K562 (cell line): ENCODE measurements at regions not wholly inside any gene's neighbourhood (a gene's known extent, or its start where the extent isn't known, plus 50 kb on each side); places are given as distances from the start of the nearest gene placed in this dataset.

Source experiments
- ATAC-seq: fragments of 200-7000 bp; cut with Tn5 transposase; 3 replicates; pipeline ENCODE4 v1.9.1; 2020; ENCODE audit warnings: moderate library complexity
- BruUV-seq: library from RNA; stranded (reverse); fragments of 400-500 nt; replicated peaks from 2 replicates; lab custom pipeline; 2021; lab: Mats Ljungman, UMichigan
- CTCF ChIA-PET: fragments of 300-600 bp; formaldehyde crosslinking; extraction: SDS; loops from one replicate; lab custom pipeline; 2021; ENCODE audit warnings: low intra/inter-chr PET ratio; lab: Yijun Ruan, JAX
- POLR2A ChIA-PET: fragments of 300-600, 350-650 bp; sonication (Branson Sonifier 250); formaldehyde crosslinking; extraction: SDS; loops from one replicate; lab custom pipeline; 2021; ENCODE audit warnings: antibody characterized with exemption, inconsistent platforms; lab: Yijun Ruan, JAX
- DNase-seq, 4 experiments: peaks; one replicate each; pipeline versions ENCODE4 v3.0.0 to v3.0.0-alpha.2; 2011 to 2018; ENCODE audit warnings: low spot score in 3 of 4, mixed read lengths in 3 of 4; ENCODE audit errors: extremely low read depth in 1 of 4
- FAIRE-seq: peaks from 2 replicates; lab custom pipeline; 2011; peaks lifted over from hg19 to GRCh38; lab: Jason Lieb, UNC
- H2AFZ ChIP-seq: 2 replicates; pipeline ENCODE4 v1.6.0; 2011; ENCODE audit warnings: low read depth, low read length, control low read depth, inconsistent platforms
- H3K27ac ChIP-seq: fragments of 200-600 bp; 3 replicates; pipeline ENCODE4 v1.8.0; 2011; ENCODE audit warnings: low read depth, mild to moderate bottlenecking, control low read depth, inconsistent platforms, low read length, moderate library complexity, mixed read lengths; ENCODE audit errors: extremely low read depth
- H3K27me3 ChIP-seq, 2 experiments: fragments of 300-600 bp in 1 of 2; 2 replicates in 1 of 2; 3 replicates in 1 of 2; pipeline versions ENCODE4 v1.6.0 to v1.8.0; 2011; ENCODE audit warnings: inconsistent platforms in 2 of 2, low read length in 2 of 2, mild to moderate bottlenecking in 1 of 2, mixed read lengths in 1 of 2, moderate library complexity in 1 of 2; ENCODE audit not compliant: control insufficient read depth in 2 of 2, insufficient read depth in 2 of 2
- H3K36me3 ChIP-seq: fragments of 300-600 bp; 3 replicates; pipeline ENCODE4 v1.8.0; 2011; ENCODE audit warnings: mild to moderate bottlenecking, low read length, inconsistent platforms; ENCODE audit not compliant: control insufficient read depth, insufficient read depth
- H3K4me1 ChIP-seq, 2 experiments: fragments of 200-600 bp in 1 of 2; replicated peaks in 1 of 2; 2 replicates in 1 of 2; 3 replicates in 1 of 2; pipeline versions ENCODE4 v1.5.1 to v1.8.0; 2011; ENCODE audit warnings: inconsistent platforms in 2 of 2, low read length in 2 of 2, mild to moderate bottlenecking in 1 of 2, mixed read lengths in 1 of 2, moderate library complexity in 1 of 2; ENCODE audit not compliant: control insufficient read depth in 2 of 2, insufficient read depth in 2 of 2
- H3K4me2 ChIP-seq: 2 replicates; pipeline ENCODE4 v1.6.1; 2011; ENCODE audit warnings: low read length, control low read depth, inconsistent platforms, mixed read lengths; ENCODE audit not compliant: insufficient read depth
- H3K4me3 ChIP-seq: fragments of 200-600 bp; sonication (generic), shearing (Covaris generic); 2 replicates; pipeline ENCODE4 v1.5.1; 2016; ENCODE audit warnings: control low read depth, inconsistent platforms
- H3K79me2 ChIP-seq: fragments of 200-600 bp; 3 replicates; pipeline ENCODE4 v1.8.0; 2011; ENCODE audit warnings: low read length, inconsistent platforms; ENCODE audit not compliant: control insufficient read depth, insufficient read depth
- H3K9ac ChIP-seq, 2 experiments: 2 replicates each; pipeline versions ENCODE4 v1.6.0 to v1.6.1; 2011; ENCODE audit warnings: low read depth in 2 of 2, low read length in 2 of 2, control low read depth in 1 of 2, inconsistent platforms in 1 of 2, mild to moderate bottlenecking in 1 of 2, mixed read lengths in 1 of 2; ENCODE audit not compliant: insufficient read depth in 1 of 2
- H3K9me1 ChIP-seq: one replicate; pipeline ENCODE4 v1.6.0; 2011; ENCODE audit warnings: inconsistent platforms, mild to moderate bottlenecking, low read length, moderate library complexity; ENCODE audit not compliant: control insufficient read depth, insufficient read depth
- H3K9me3 ChIP-seq: replicated peaks from 2 replicates; pipeline ENCODE4 v1.5.1; 2011; ENCODE audit warnings: low read depth, low read length, inconsistent platforms; ENCODE audit not compliant: control insufficient read depth, insufficient read depth
- H4K20me1 ChIP-seq: replicated peaks from 2 replicates; pipeline ENCODE4 v1.6.1; 2011; ENCODE audit warnings: low read length, inconsistent platforms, mixed read lengths; ENCODE audit not compliant: control insufficient read depth, insufficient read depth
- AFF4 ChIP-seq: sonication (generic); formaldehyde crosslinking; IDR thresholded peaks from 2 replicates; pipeline ENCODE4 v1.8.0; 2023; ENCODE audit warnings: mild to moderate bottlenecking, missing genetic modification reagents
- BRCA1 ChIP-seq, 2 experiments: fragments of 450-650 bp in 1 of 2; sonication (generic) in 1 of 2; formaldehyde crosslinking in 1 of 2; IDR thresholded peaks; 2 replicates each; pipeline versions ENCODE4 v1.5.0 to v1.6.1; 2017 to 2020; ENCODE audit warnings: mild to moderate bottlenecking in 1 of 2, missing genetic modification reagents in 1 of 2
- CHAMP1 ChIP-seq: fragments of 450-650 bp; IDR thresholded peaks from 2 replicates; pipeline ENCODE4 v1.6.1; 2016; ENCODE audit warnings: mild to moderate bottlenecking
- DPF2 ChIP-seq: fragments of 450-650 bp; IDR thresholded peaks from 2 replicates; pipeline ENCODE4 v1.6.1; 2016
- KAT7 ChIP-seq: sonication (generic); formaldehyde crosslinking; IDR thresholded peaks from 2 replicates; pipeline ENCODE4 v1.8.0; 2022; ENCODE audit warnings: missing genetic modification reagents, mild to moderate bottlenecking, borderline replicate concordance
- MXD1 ChIP-seq: fragments of 250-450 bp; sonication (Bioruptor Pico); IDR thresholded peaks from 2 replicates; pipeline ENCODE4 v1.8.0; 2021; ENCODE audit warnings: borderline replicate concordance, mild to moderate bottlenecking, moderate library complexity; ENCODE audit not compliant: poor library complexity, severe bottlenecking
- RHOXF2B ChIP-seq: fragments of 250-450 bp; sonication (Bioruptor Pico); conservative IDR thresholded peaks from 2 replicates; pipeline ENCODE4 v1.5.1; 2021
- SMAD2 ChIP-seq: fragments of 150-350 bp; IDR thresholded peaks from 2 replicates; pipeline ENCODE4 v1.6.1; 2014; ENCODE audit warnings: low read depth, mild to moderate bottlenecking, low read length
- SMARCA4 ChIP-seq: fragments of 450-650 bp; IDR thresholded peaks from 2 replicates; pipeline ENCODE4 v1.6.1; 2016
- TEAD1 ChIP-seq, 2 experiments: fragments of 450-650 bp in 1 of 2; sonication (generic) in 1 of 2; formaldehyde crosslinking; IDR thresholded peaks; 2 replicates each; pipeline versions ENCODE4 v1.4.0 to v1.8.0; 2020 to 2022; ENCODE audit warnings: mild to moderate bottlenecking in 2 of 2, missing genetic modification reagents in 1 of 2
- TFAM ChIP-seq: fragments of 250-450 bp; sonication (Bioruptor Pico); conservative IDR thresholded peaks from 2 replicates; pipeline ENCODE4 v1.5.0; 2021; ENCODE audit warnings: mild to moderate bottlenecking, moderate library complexity
- ZEB2 ChIP-seq: fragments of 450-650 bp; IDR thresholded peaks from 2 replicates; pipeline ENCODE4 v1.6.1; 2016
- ZNF124 ChIP-seq: sonication (generic); formaldehyde crosslinking; IDR thresholded peaks from 2 replicates; pipeline ENCODE4 v1.8.1; 2022; ENCODE audit warnings: missing genetic modification reagents
- ZNF311 ChIP-seq: fragments of 250-450 bp; sonication (Bioruptor Pico); IDR thresholded peaks from 2 replicates; pipeline ENCODE4 v1.4.0; 2020; ENCODE audit warnings: mild to moderate bottlenecking, moderate library complexity
- ZNF324 ChIP-seq: fragments of 250-450 bp; sonication (Bioruptor Pico); IDR thresholded peaks from 2 replicates; pipeline ENCODE4 v1.4.0; 2020; ENCODE audit warnings: mild to moderate bottlenecking
- ZNF445 ChIP-seq: fragments of 250-450 bp; sonication (Bioruptor Pico); IDR thresholded peaks from 2 replicates; pipeline ENCODE4 v1.4.0; 2020; ENCODE audit warnings: low read depth, mild to moderate bottlenecking, moderate library complexity
- ZNF507 ChIP-seq: conservative IDR thresholded peaks from 2 replicates; pipeline ENCODE4 v1.6.1; 2017; ENCODE audit warnings: missing genetic modification characterization, missing compliant biosample characterization
- ZNF780A ChIP-seq: fragments of 250-450 bp; sonication (Bioruptor Pico); IDR thresholded peaks from 2 replicates; pipeline ENCODE4 v1.5.0; 2021; ENCODE audit warnings: mild to moderate bottlenecking
- ZNF785 ChIP-seq: fragments of 250-450 bp; sonication (Bioruptor Pico); IDR thresholded peaks from 2 replicates; pipeline ENCODE4 v1.4.0; 2020; ENCODE audit warnings: mild to moderate bottlenecking
- WGBS: fragments of 100-300 bp; shearing (Covaris generic); methylation state at CpG from one replicate; pipeline ENCODE4 v1.1.6; 2016; ENCODE audit warnings: low coverage, mixed read lengths; ENCODE audit not compliant: insufficient coverage; ENCODE audit errors: missing lambda C conversion rate; 5-methylcytosine and 5-hydroxymethylcytosine counted together
- in situ Hi-C: fragments of 300-500 bp; cut with MboI; formaldehyde crosslinking; loops from 4 replicates; pipeline ENCODE4 v1.15.0; 2018; ENCODE audit warnings: inconsistent platforms, mixed read lengths
- intact Hi-C: fragments of 100-400 bp; cut with micrococcal nuclease; formaldehyde crosslinking; loops from 2 replicates; pipeline ENCODE4 v1.14.2; 2022

GRCh38 chr4:33064238-33064637 lies 2344.1 kb downstream of the PCDH7 start (continued):
- TF ChIP-seq AFF4 (CRISPR knock-in tag) (no peak), ZNF311 (no peak), TEAD1 (CRISPR knock-in tag; IDR thresholded peaks at IDR 0.05) (no peak), ZNF445 (CRISPR knock-in tag) (no peak), DPF2 (no peak), BRCA1 (IDR thresholded peaks at IDR 0.05) (no peak), BRCA1 (CRISPR knock-in tag; IDR thresholded peaks at IDR 0.05) (no peak), ZEB2 (no peak), ZNF124 (CRISPR knock-in tag) (no peak)

GRCh38 chr4:33065749-33066148 lies 2345.6 kb downstream of the PCDH7 start:
- in situ Hi-C loops = no loop called here
- no peaks in the 10 kb centered on the region for H3K79me2 ChIP-seq
- H3K27ac ChIP-seq = no peak overlapping the region
- WGBS = 0% methylated on average over 8 of the region's 8 CpGs
- BruUV-seq = no TSS peak
- no peak overlapping the region for H3K4me3 ChIP-seq
- H2AFZ ChIP-seq = no peak overlapping the region
- H3K36me3 ChIP-seq = no peaks in the 10 kb centered on the region
- H3K9ac ChIP-seq = no peak overlapping the region
- no peaks in the 10 kb centered on the region for H4K20me1 ChIP-seq
- no peaks in the 10 kb centered on the region for H3K4me1 ChIP-seq
- H3K9me1 ChIP-seq = no peaks in the 10 kb centered on the region
- ChIA-PET CTCF (interaction anchor here (0.7 kb wide), 1 partner anchor 9 kb away, joined by 3 read pairs; no protein-coding TSS in a partner anchor), POLR2A (no interaction called here)
- no peak overlapping the region for H3K4me2 ChIP-seq
- no peaks in the 10 kb centered on the region for H3K9me3 ChIP-seq
- intact Hi-C loops = no loop called here
- FAIRE-seq (no peak), DNase-seq (no peak), ATAC-seq (no peak)
- no peaks in the 10 kb centered on the region for H3K27me3 ChIP-seq
- TF ChIP-seq ZNF507 (tag) (no peak), KAT7 (CRISPR knock-in tag) (no peak), SMAD2 (no peak), ZNF324 (CRISPR knock-in tag) (no peak), CHAMP1 (no peak), MXD1 (CRISPR knock-in tag) (no peak), ZNF780A (CRISPR knock-in tag) (no peak), TFAM (CRISPR knock-in tag) (no peak), ZNF785 (CRISPR knock-in tag) (no peak), RHOXF2B (CRISPR knock-in tag) (no peak), SMARCA4 (no peak)
